IgD-negative memory B cell (primary cell): ENCODE measurements at regions not wholly inside any gene's neighbourhood (a gene's known extent, or its start where the extent isn't known, plus 50 kb on each side); places are given as distances from the start of the nearest gene placed in this dataset.

Experiments used
- H3K27ac Mint-ChIP-seq, 3 donors: one replicate each; pipeline ENCODE4 v1.8.0; 2020 to 2022; ENCODE audit warnings: mild to moderate bottlenecking in 3 of 3, mixed read lengths in 3 of 3, moderate library complexity in 1 of 3
- H3K27me3 Mint-ChIP-seq: one replicate; pipeline ENCODE4 v1.8.0; 2021; ENCODE audit warnings: mixed read lengths
- H3K36me3 Mint-ChIP-seq: one replicate; pipeline ENCODE4 v1.8.0; 2020; ENCODE audit warnings: mild to moderate bottlenecking, mixed read lengths
- H3K4me1 Mint-ChIP-seq, 3 donors: one replicate each; pipeline ENCODE4 v1.8.0; 2020 to 2022; ENCODE audit warnings: mixed read lengths in 3 of 3, mild to moderate bottlenecking in 1 of 3
- H3K4me3 Mint-ChIP-seq, 4 donors: one replicate each; pipeline ENCODE4 v1.8.0; 2020 to 2022; ENCODE audit warnings: mild to moderate bottlenecking in 4 of 4, mixed read lengths in 4 of 4, moderate library complexity in 3 of 4
- H3K9me3 Mint-ChIP-seq, 3 donors: one replicate each; pipeline ENCODE4 v1.8.0; 2020 to 2021; ENCODE audit warnings: mixed read lengths in 3 of 3, mild to moderate bottlenecking in 1 of 3

GRCh38 chr20:24169256-24169655 lies 180.7 kb upstream of the GGTLC1 start:
- peaks cover 5 to 13% (median 11%) of the 10 kb centered on the region in 3 donors for H3K9me3 Mint-ChIP-seq

GRCh38 chr20:24166412-24166811 lies 177.8 kb upstream of the GGTLC1 start:
- H3K4me3 Mint-ChIP-seq: no peak overlapping the region
- H3K27me3 Mint-ChIP-seq: no peaks in the 10 kb centered on the region
- H3K4me1 Mint-ChIP-seq: peaks cover 0 to 2% (median 0%) of the 10 kb centered on the region in 3 donors
- no peaks in the 10 kb centered on the region for H3K36me3 Mint-ChIP-seq
- peaks cover 0 to 4% (median 0%) of the 10 kb centered on the region in 3 donors for H3K9me3 Mint-ChIP-seq
- no peak overlapping the region for H3K27ac Mint-ChIP-seq

More at GRCh38 chr20:24169256-24169655, 180.7 kb upstream of the GGTLC1 start:
- Mint-ChIP-seq H3K36me3 (no peaks in the 10 kb centered on the region), H3K27ac (no peak overlapping the region), H3K27me3 (no peaks in the 10 kb centered on the region), H3K4me1 (no peaks in the 10 kb centered on the region), H3K4me3 (no peak overlapping the region)

- Mint-ChIP-seq H3K36me3 (no peaks in the 10 kb centered on the region), H3K4me1 (peaks cover 0 to 2% (median 0%) of the 10 kb centered on the region in 3 donors), H3K27me3 (no peaks in the 10 kb centered on the region), H3K4me3 (no peak overlapping the region), H3K9me3 (peaks cover 0 to 4% (median 0%) of the 10 kb centered on the region in 3 donors), H3K27ac (no peak overlapping the region)
Observed at GRCh38 chr20:24166123-24166381, 177.5 kb upstream of the GGTLC1 start.

DNA sequence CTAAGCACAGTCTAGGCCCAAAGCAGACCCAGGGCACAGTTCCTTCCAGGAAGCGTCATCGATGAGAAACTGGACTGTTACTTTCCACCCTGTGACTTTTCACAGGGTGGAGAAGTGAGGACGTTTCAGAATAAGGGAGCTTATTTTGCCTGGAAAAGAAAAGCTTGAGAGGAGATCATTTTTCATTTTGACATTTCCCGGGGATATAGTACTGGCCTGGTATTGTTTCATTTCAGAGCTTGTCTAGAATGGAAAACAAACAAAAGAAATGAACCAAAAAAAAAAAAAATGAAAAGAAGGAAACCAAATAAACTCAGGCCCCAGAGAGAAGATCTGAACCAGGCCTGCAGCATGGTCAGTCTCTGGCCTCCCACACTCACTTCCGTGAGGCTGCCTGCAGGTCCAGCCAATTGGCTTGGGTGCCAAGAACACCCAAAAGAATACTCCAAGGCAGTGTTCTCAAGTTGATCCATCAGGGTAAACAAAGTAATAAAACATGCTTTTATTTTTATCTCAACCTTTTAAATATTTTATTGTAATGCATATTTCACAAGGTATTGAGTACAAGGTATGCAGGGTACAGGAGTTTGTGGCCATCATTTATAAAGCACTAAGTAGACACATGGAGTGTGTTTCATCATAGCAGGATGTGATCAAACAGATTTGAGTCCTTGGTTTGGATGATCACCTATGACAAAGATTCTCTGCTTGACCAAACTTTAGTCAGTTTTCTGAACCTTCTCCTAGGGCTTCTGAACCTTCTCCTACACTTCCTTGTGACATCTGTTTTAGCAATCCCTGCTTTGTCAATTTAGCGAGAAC lies 176.9 kb upstream of the GGTLC1 start:
- Mint-ChIP-seq H3K36me3 (no peaks in the 10 kb centered on the region), H3K9me3 (peaks cover 0 to 4% (median 0%) of the 10 kb centered on the region in 3 donors), H3K27me3 (no peaks in the 10 kb centered on the region), H3K4me1 (peaks cover 0 to 2% (median 0%) of the 10 kb centered on the region in 3 donors), H3K27ac (no peak overlapping the region), H3K4me3 (no peak overlapping the region)

GRCh38 chr20:24164360-24164759 lies 175.8 kb upstream of the GGTLC1 start:
- H3K4me3 Mint-ChIP-seq: no peak overlapping the region
- H3K4me1 Mint-ChIP-seq: peaks cover 0 to 2% (median 0%) of the 10 kb centered on the region in 3 donors
- H3K9me3 Mint-ChIP-seq: peaks cover 0 to 4% (median 0%) of the 10 kb centered on the region in 3 donors
- no peaks in the 10 kb centered on the region for H3K27me3 Mint-ChIP-seq
- H3K36me3 Mint-ChIP-seq: no peaks in the 10 kb centered on the region
- H3K27ac Mint-ChIP-seq: no peak overlapping the region

- Mint-ChIP-seq H3K4me3 (no peak overlapping the region), H3K27me3 (peaks cover 1% of the 10 kb centered on the region)
Observed at GRCh38 chr20:24163506-24163905, 174.9 kb upstream of the GGTLC1 start.

DNA sequence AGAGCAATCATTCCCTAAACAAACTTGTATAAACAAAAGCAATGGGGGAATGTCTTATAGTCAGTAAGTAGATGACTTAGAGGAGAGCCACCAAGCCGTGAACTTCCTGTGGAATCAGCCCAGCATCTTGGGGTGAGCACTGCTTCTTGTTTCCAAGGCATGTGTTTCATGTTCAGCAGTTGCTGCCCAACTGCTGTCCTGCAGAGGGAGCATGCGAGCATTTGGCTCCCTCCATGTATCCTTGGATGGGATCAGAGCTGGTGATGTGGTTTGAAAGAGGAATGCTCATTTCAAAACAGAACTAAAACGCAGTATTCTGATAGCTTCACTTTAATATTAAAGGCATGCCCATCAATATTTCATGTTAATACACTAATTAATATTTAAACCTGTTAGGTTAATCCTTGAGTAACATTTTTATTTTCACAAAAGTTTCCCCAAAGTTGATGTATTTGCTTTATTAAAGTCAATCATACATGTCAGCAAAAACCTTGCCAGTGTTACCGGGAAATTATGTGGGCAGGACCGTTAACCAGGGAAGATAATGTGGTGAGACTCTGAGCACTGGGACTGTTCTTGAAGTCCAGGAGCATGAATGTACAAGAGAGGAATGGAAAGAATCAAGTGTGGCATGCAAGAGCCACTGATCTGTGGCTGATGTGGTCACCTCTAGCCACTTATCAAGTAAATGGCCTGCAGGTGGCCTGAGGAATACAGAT lies 172.1 kb upstream of the GGTLC1 start:
- Mint-ChIP-seq H3K4me1 (peaks cover 0 to 2% (median 0%) of the 10 kb centered on the region in 3 donors), H3K27me3 (peaks cover 1% of the 10 kb centered on the region), H3K27ac (no peak overlapping the region)

More at GRCh38 chr20:24163506-24163905, 174.9 kb upstream of the GGTLC1 start:
- peaks cover 0 to 4% (median 0%) of the 10 kb centered on the region in 3 donors for H3K9me3 Mint-ChIP-seq
- no peaks in the 10 kb centered on the region for H3K36me3 Mint-ChIP-seq
- no peak overlapping the region for H3K27ac Mint-ChIP-seq
- H3K4me1 Mint-ChIP-seq: peaks cover 0 to 2% (median 0%) of the 10 kb centered on the region in 3 donors

GRCh38 chr20:24158281-24158680 lies 169.7 kb upstream of the GGTLC1 start:
- no peaks in the 10 kb centered on the region for H3K36me3 Mint-ChIP-seq
- H3K9me3 Mint-ChIP-seq: peaks cover 0 to 3% (median under 1%) of the 10 kb centered on the region in 3 donors
- no peak overlapping the region for H3K27ac Mint-ChIP-seq
- no peak overlapping the region for H3K4me3 Mint-ChIP-seq
- peaks cover 3% of the 10 kb centered on the region for H3K27me3 Mint-ChIP-seq
- H3K4me1 Mint-ChIP-seq: no peaks in the 10 kb centered on the region

More for the DNA sequence above, 172.1 kb upstream of the GGTLC1 start:
- Mint-ChIP-seq H3K36me3 (no peaks in the 10 kb centered on the region), H3K4me3 (no peak overlapping the region), H3K9me3 (peaks cover 0 to 4% (median 0%) of the 10 kb centered on the region in 3 donors)

DNA sequence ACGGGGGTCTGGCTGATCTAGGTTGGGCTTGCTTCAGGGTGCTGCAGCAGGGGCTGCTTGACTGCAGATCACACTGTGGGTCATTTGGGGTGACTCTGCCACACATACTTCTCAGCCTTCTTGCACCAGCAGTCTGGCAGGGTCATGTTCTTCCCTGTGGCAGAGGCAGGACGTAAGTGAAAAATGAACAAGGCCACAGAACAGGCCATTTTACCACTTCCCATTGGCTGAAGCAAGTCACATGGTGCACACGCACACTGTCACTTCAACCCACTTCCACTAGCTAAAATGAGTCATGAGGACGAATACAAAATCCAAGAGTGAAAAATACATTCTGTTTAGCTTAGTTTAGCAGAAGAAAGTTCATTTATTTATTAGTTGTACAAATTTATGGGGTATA lies 168.6 kb upstream of the GGTLC1 start:
- no peaks in the 10 kb centered on the region for H3K4me1 Mint-ChIP-seq
- no peak overlapping the region for H3K27ac Mint-ChIP-seq
- H3K36me3 Mint-ChIP-seq: no peaks in the 10 kb centered on the region
- H3K9me3 Mint-ChIP-seq: peaks cover 0 to 3% (median 0%) of the 10 kb centered on the region in 3 donors
- H3K4me3 Mint-ChIP-seq: no peak overlapping the region
- H3K27me3 Mint-ChIP-seq: peaks cover 3% of the 10 kb centered on the region

GRCh38 chr20:24153101-24154040 lies 164.8 kb upstream of the GGTLC1 start:
- Mint-ChIP-seq H3K27me3 (peaks cover 4% of the 10 kb centered on the region), H3K4me1 (peaks cover 0 to 2% (median 1%) of the 10 kb centered on the region in 3 donors), H3K27ac (no peak overlapping the region), H3K4me3 (no peak overlapping the region), H3K9me3 (peaks cover 1 to 8% (median 1%) of the 10 kb centered on the region in 3 donors), H3K36me3 (no peaks in the 10 kb centered on the region)

DNA sequence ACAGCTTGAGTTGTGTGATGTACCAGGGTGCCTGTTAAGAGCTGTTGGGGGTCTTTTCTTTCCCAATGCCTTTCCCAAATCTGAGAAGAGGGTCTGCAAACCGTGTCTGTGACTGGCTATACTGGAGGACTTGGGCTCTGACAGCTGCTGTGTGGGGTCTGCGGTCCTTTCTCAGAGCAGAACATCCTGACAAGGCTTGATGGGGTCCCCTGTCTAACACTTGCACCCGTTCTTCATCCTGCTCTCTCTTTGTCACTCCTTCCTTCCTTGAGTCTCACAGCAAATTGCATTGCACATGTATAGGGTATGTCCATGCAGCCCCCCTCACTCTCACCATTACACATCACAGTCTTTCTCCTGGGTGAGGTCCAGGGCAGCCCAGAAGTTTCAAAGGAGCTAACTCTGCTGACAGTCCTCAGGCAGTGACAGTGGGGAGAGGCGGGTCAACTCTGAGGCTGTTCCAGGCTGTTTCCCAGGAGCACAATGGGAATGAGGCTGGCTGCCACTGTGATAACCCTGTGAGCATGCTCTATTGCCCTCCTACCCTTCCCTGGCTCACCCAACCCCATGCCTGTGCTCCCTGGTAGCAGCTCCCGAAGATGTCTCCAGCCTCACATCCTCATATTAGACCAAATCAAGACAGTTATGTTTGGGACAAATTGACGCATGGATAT lies 163.2 kb upstream of the GGTLC1 start:
- no peak overlapping the region for H3K27ac Mint-ChIP-seq
- H3K4me3 Mint-ChIP-seq: no peak overlapping the region
- H3K9me3 Mint-ChIP-seq: peaks cover 1 to 10% (median 1%) of the 10 kb centered on the region in 3 donors
- H3K36me3 Mint-ChIP-seq: no peaks in the 10 kb centered on the region
- peaks cover 8% of the 10 kb centered on the region for H3K27me3 Mint-ChIP-seq
- H3K4me1 Mint-ChIP-seq: peaks cover 0 to 2% (median 1%) of the 10 kb centered on the region in 3 donors

DNA sequence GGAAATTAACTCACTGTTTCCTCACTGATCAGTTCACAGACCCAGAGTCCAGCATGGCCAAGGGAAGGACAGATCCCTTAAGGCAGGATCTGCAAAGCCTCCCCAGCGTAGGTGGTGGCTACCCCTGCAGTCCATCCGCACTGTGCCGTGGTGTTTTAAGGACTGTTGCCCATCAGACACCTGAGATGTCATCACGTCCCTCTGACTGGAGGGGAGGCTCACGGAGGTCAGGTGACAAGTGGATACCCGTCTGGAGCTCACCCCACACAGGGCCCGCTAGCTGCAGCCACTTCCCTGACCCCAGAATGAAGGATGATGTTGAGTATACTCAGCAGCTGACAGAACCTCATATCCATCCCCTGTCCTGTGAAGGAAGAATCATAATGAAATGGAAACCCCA lies 161.8 kb upstream of the GGTLC1 start:
- no peaks in the 10 kb centered on the region for H3K36me3 Mint-ChIP-seq
- peaks cover 10% of the 10 kb centered on the region for H3K27me3 Mint-ChIP-seq
- peaks cover 1 to 10% (median 1%) of the 10 kb centered on the region in 3 donors for H3K9me3 Mint-ChIP-seq
- no peak overlapping the region for H3K4me3 Mint-ChIP-seq
- H3K27ac Mint-ChIP-seq: no peak overlapping the region
- peaks cover 0 to 2% (median 1%) of the 10 kb centered on the region in 3 donors for H3K4me1 Mint-ChIP-seq

GRCh38 chr20:24149881-24150307 lies 161.3 kb upstream of the GGTLC1 start:
- Mint-ChIP-seq H3K4me1 (peaks cover 0 to 2% (median 1%) of the 10 kb centered on the region in 3 donors), H3K27me3 (peaks cover 10% of the 10 kb centered on the region), H3K36me3 (no peaks in the 10 kb centered on the region), H3K4me3 (no peak overlapping the region), H3K27ac (no peak overlapping the region), H3K9me3 (peaks cover 1 to 9% (median 1%) of the 10 kb centered on the region in 3 donors)

DNA sequence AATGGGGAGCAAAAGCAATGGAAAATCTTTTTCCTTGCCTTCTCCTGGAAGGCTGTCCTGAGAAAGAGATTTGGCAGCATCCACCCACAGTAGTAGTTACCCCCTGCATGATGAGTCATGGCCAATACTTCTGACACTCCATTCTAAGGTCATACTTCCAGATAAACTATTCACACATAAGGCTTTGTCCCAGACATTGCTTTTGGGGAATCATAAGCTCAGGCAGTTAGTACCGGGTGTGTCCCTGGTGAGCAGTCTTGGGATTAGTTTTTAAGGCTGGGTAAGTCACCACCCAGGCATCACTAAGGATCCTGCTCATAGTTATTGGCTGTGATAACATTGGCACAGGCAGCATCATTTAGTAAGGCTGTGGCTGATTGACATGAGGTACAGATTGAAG lies 160.6 kb upstream of the GGTLC1 start:
- H3K9me3 Mint-ChIP-seq: peaks cover 1 to 6% (median 1%) of the 10 kb centered on the region in 3 donors
- H3K27me3 Mint-ChIP-seq: peaks cover 10% of the 10 kb centered on the region
- no peak overlapping the region for H3K4me3 Mint-ChIP-seq
- H3K27ac Mint-ChIP-seq: no peak overlapping the region
- no peaks in the 10 kb centered on the region for H3K36me3 Mint-ChIP-seq
- peaks cover 0 to 2% (median 1%) of the 10 kb centered on the region in 3 donors for H3K4me1 Mint-ChIP-seq
